HG03280 (cell line): ENCODE measurements at regions not wholly inside any gene's neighbourhood (a gene's known extent, or its start where the extent isn't known, plus 50 kb on each side); places are given as distances from the start of the nearest gene placed in this dataset.
"Not testable (repeated sequence)": the region's sequence is repeated elsewhere in the genome, so short reads cannot be mapped to it uniquely, and the experiment has no call there.

Experiments used
- ATAC-seq: cut with Tn5 transposase; IDR thresholded peaks from one replicate; pipeline ENCODE4 v1.9.1; 2021; ENCODE audit warnings: mild to moderate bottlenecking, moderate library complexity; ENCODE audit not compliant: unreplicated experiment

- no peak for ATAC-seq
Observed at GRCh38 chr7:98727146-98727709, 110.1 kb downstream of the NPTX2 start.

GRCh38 chr7:98728555-98728954 is 111.5 kb downstream of the NPTX2 start:
- no peak for ATAC-seq

- ATAC-seq = no peak
Observed at GRCh38 chr7:98729121-98729520, 112.0 kb downstream of the NPTX2 start.

- ATAC-seq = no peak
Observed at GRCh38 chr7:98730326-98730725, 113.2 kb downstream of the NPTX2 start.

GRCh38 chr7:98731651-98732050 is 114.6 kb downstream of the NPTX2 start:
- ATAC-seq = no peak

- ATAC-seq = peak; percentile 45
Observed at GRCh38 chr7:98733036-98733435, 116.0 kb downstream of the NPTX2 start.

GRCh38 chr7:98735801-98736200 is 118.7 kb downstream of the NPTX2 start:
- no peak for ATAC-seq

- ATAC-seq = not testable (repeated sequence)
Observed at GRCh38 chr7:98736461-98736860, 119.4 kb downstream of the NPTX2 start.

- ATAC-seq = no peak
Observed at GRCh38 chr7:98737176-98737575, 120.1 kb downstream of the NPTX2 start.

GRCh38 chr7:98740643-98741042 is 123.6 kb downstream of the NPTX2 start:
- no peak for ATAC-seq

- ATAC-seq = no peak
Observed at GRCh38 chr7:98745722-98746318, 124.0 kb downstream of the TMEM130 start.

GRCh38 chr7:98748090-98748489 is 121.7 kb downstream of the TMEM130 start:
- no peak for ATAC-seq

GRCh38 chr7:98753176-98753575 is 116.6 kb downstream of the TMEM130 start:
- no peak for ATAC-seq

GRCh38 chr7:98753989-98754479 is 115.8 kb downstream of the TMEM130 start:
- no peak for ATAC-seq

- ATAC-seq = no peak
Observed at GRCh38 chr7:98755138-98755898, 114.5 kb downstream of the TMEM130 start.

- ATAC-seq = no peak
Observed at GRCh38 chr7:98758157-98758556, 111.7 kb downstream of the TMEM130 start.

- no peak for ATAC-seq
Observed at GRCh38 chr7:98760201-98760651, 109.6 kb downstream of the TMEM130 start.

- no peak for ATAC-seq
Observed at GRCh38 chr7:98761225-98761624, 108.6 kb downstream of the TMEM130 start.

GRCh38 chr7:98762620-98763019 is 107.2 kb downstream of the TMEM130 start:
- no peak for ATAC-seq

- ATAC-seq = no peak
Observed at GRCh38 chr7:98763441-98763840, 106.4 kb downstream of the TMEM130 start.

- ATAC-seq = no peak
Observed at GRCh38 chr7:98764946-98765345, 104.9 kb downstream of the TMEM130 start.

- ATAC-seq = not testable (repeated sequence)
Observed at GRCh38 chr7:98770085-98770484, 99.7 kb downstream of the TMEM130 start.
